Retina (tissue), 1 donor: ENCODE measurements at regions not wholly inside any gene's neighbourhood (a gene's known extent, or its start where the extent isn't known, plus 50 kb on each side); places are given as distances from the start of the nearest gene placed in this dataset.
"Not testable (repeated sequence)": the region's sequence is repeated elsewhere in the genome, so short reads cannot be mapped to it uniquely, and the experiment has no call there.

Source experiments
- DNase-seq: peaks from one replicate; pipeline ENCODE4 v3.0.0-alpha.2; 2016

- DNase-seq: no peak
Measured at GRCh38 chr10:85402541-85402940, 964.1 kb downstream of the GRID1 start.

GRCh38 chr10:85407088-85407487, 959.5 kb downstream of the GRID1 start:
- no peak for DNase-seq

- no peak for DNase-seq
Measured at GRCh38 chr10:85408388-85408787, 958.2 kb downstream of the GRID1 start.

- DNase-seq: not testable (repeated sequence)
Measured at GRCh38 chr10:85410586-85410985, 956.0 kb downstream of the GRID1 start.

GRCh38 chr10:85413570-85413969, 953.0 kb downstream of the GRID1 start:
- no peak for DNase-seq

- peak; percentile 59 for DNase-seq
Measured at GRCh38 chr10:85420501-85421191, 945.9 kb downstream of the GRID1 start.

GRCh38 chr10:85421421-85421820, 945.2 kb downstream of the GRID1 start:
- DNase-seq: no peak

- DNase-seq: no peak
Measured at GRCh38 chr10:85429126-85429525, 937.5 kb downstream of the GRID1 start.

- DNase-seq: no peak
Measured at GRCh38 chr10:85430991-85431390, 935.6 kb downstream of the GRID1 start.

GRCh38 chr10:85433248-85433647, 933.3 kb downstream of the GRID1 start:
- DNase-seq: no peak

GRCh38 chr10:85444868-85445267, 921.7 kb downstream of the GRID1 start:
- no peak for DNase-seq

- no peak for DNase-seq
Measured at GRCh38 chr10:85445702-85446101, 920.9 kb downstream of the GRID1 start.

- DNase-seq: no peak
Measured at GRCh38 chr10:85446827-85447226, 919.8 kb downstream of the GRID1 start.

GRCh38 chr10:85447690-85448089, 918.9 kb downstream of the GRID1 start:
- no peak for DNase-seq

- DNase-seq: no peak
Measured at GRCh38 chr10:85448716-85449115, 917.9 kb downstream of the GRID1 start.

- DNase-seq: no peak
Measured at GRCh38 chr10:85454386-85454785, 912.2 kb downstream of the GRID1 start.

GRCh38 chr10:85457191-85457590, 909.4 kb downstream of the GRID1 start:
- DNase-seq: peak; percentile 53

- DNase-seq: no peak
Measured at GRCh38 chr10:85458324-85458723, 908.3 kb downstream of the GRID1 start.

- DNase-seq: no peak
Measured at GRCh38 chr10:85459906-85460305, 906.7 kb downstream of the GRID1 start.

- DNase-seq: no peak
Measured at GRCh38 chr10:85464336-85464735, 902.3 kb downstream of the GRID1 start.

- no peak for DNase-seq
Measured at GRCh38 chr10:85477979-85478378, 888.6 kb downstream of the GRID1 start.

- DNase-seq: no peak
Measured at GRCh38 chr10:85490431-85490830, 876.2 kb downstream of the GRID1 start.

GRCh38 chr10:85491652-85492051, 874.9 kb downstream of the GRID1 start:
- no peak for DNase-seq

- no peak for DNase-seq
Measured at GRCh38 chr10:85492684-85493083, 873.9 kb downstream of the GRID1 start.

GRCh38 chr10:85493703-85494102, 872.9 kb downstream of the GRID1 start:
- DNase-seq: no peak
